Skeletal muscle cell (primary cell): ENCODE measurements at regions not wholly inside any gene's neighbourhood (a gene's known extent, or its start where the extent isn't known, plus 50 kb on each side); places are given as distances from the start of the nearest gene placed in this dataset.
A peak's percentile ranks its signal among the peaks of the same experiment; 100 is the strongest.

Experiments used
- DNase-seq: peaks from one replicate; pipeline ENCODE4 v3.0.0-alpha.2; 2010; ENCODE audit warnings: low read depth
- H3K4me3 ChIP-seq: 2 replicates; pipeline ENCODE4 v1.5.1; 2011; ENCODE audit warnings: low read depth, mild to moderate bottlenecking, control low read depth, low read length, moderate library complexity

- no peak overlapping the region for H3K4me3 ChIP-seq
- DNase-seq = no peak
Measured at GRCh38 chrX:121902463-121902862, 855.1 kb downstream of the GLUD2 start.

GRCh38 chrX:121903961-121904360, 856.6 kb downstream of the GLUD2 start:
- no peak for DNase-seq

GRCh38 chrX:121921258-121921657, 873.8 kb downstream of the GLUD2 start:
- no peak overlapping the region for H3K4me3 ChIP-seq
- DNase-seq = no peak

More at GRCh38 chrX:121903961-121904360, 856.6 kb downstream of the GLUD2 start:
- no peak overlapping the region for H3K4me3 ChIP-seq

- no peak for DNase-seq
Measured at GRCh38 chrX:121931567-121931966, 884.2 kb downstream of the GLUD2 start.

GRCh38 chrX:121932688-121933087, 885.3 kb downstream of the GLUD2 start:
- no peak overlapping the region for H3K4me3 ChIP-seq
- no peak for DNase-seq

More at GRCh38 chrX:121931567-121931966, 884.2 kb downstream of the GLUD2 start:
- H3K4me3 ChIP-seq = no peak overlapping the region

- H3K4me3 ChIP-seq = no peak overlapping the region
- no peak for DNase-seq
Measured at GRCh38 chrX:121949041-121949760, 901.8 kb downstream of the GLUD2 start.

GRCh38 chrX:121958886-121959285, 911.5 kb downstream of the GLUD2 start:
- no peak overlapping the region for H3K4me3 ChIP-seq
- no peak for DNase-seq

- DNase-seq = no peak
- no peak overlapping the region for H3K4me3 ChIP-seq
Measured at GRCh38 chrX:121975671-121976070, 928.3 kb downstream of the GLUD2 start.

GRCh38 chrX:121987163-121987562, 939.8 kb downstream of the GLUD2 start:
- peak; percentile 19 for DNase-seq
- no peak overlapping the region for H3K4me3 ChIP-seq

- no peak for DNase-seq
- H3K4me3 ChIP-seq = no peak overlapping the region
Measured at GRCh38 chrX:121987835-121988234, 940.4 kb downstream of the GLUD2 start.

GRCh38 chrX:122004127-122004526, 956.7 kb downstream of the GLUD2 start:
- no peak for DNase-seq
- no peak overlapping the region for H3K4me3 ChIP-seq

GRCh38 chrX:122026665-122027064, 979.3 kb downstream of the GLUD2 start:
- H3K4me3 ChIP-seq = no peak overlapping the region
- DNase-seq = no peak

GRCh38 chrX:122046226-122046625, 998.8 kb downstream of the GLUD2 start:
- DNase-seq = no peak

GRCh38 chrX:122046815-122047214, 999.4 kb downstream of the GLUD2 start:
- DNase-seq = no peak
- no peak overlapping the region for H3K4me3 ChIP-seq

More at GRCh38 chrX:122046226-122046625, 998.8 kb downstream of the GLUD2 start:
- no peak overlapping the region for H3K4me3 ChIP-seq

GRCh38 chrX:122047261-122047660, 999.9 kb downstream of the GLUD2 start:
- H3K4me3 ChIP-seq = no peak overlapping the region
- DNase-seq = no peak

- DNase-seq = no peak
- no peak overlapping the region for H3K4me3 ChIP-seq
Measured at GRCh38 chrX:122055460-122055859, 1008.0 kb downstream of the GLUD2 start.

- H3K4me3 ChIP-seq = no peak overlapping the region
- no peak for DNase-seq
Measured at GRCh38 chrX:122055979-122056715, 1008.7 kb downstream of the GLUD2 start.

- no peak overlapping the region for H3K4me3 ChIP-seq
- DNase-seq = no peak
Measured at GRCh38 chrX:122076241-122076640, 1028.8 kb downstream of the GLUD2 start.

GRCh38 chrX:122078079-122078478, 1030.7 kb downstream of the GLUD2 start:
- no peak overlapping the region for H3K4me3 ChIP-seq
- DNase-seq = no peak

GRCh38 chrX:122087341-122087740, 1039.9 kb downstream of the GLUD2 start:
- H3K4me3 ChIP-seq = no peak overlapping the region
- peak; percentile 75 for DNase-seq

- H3K4me3 ChIP-seq = no peak overlapping the region
Measured at GRCh38 chrX:122091571-122091970, 1044.2 kb downstream of the GLUD2 start.

More at GRCh38 chrX:122091571-122091970, 1044.2 kb downstream of the GLUD2 start:
- no peak for DNase-seq
